ENCODE measurements at regions not wholly inside any gene's neighbourhood (a gene's known extent, or its start where the extent isn't known, plus 50 kb on each side); places are given as distances from the start of the nearest gene placed in this dataset.
A peak's percentile ranks its signal among the peaks of the same experiment; 100 is the strongest.

GRCh38 chr7:110170841-110171240 is 920.1 kb upstream of the LRRN3 start:
- TF ChIP-seq, protein P1, sequence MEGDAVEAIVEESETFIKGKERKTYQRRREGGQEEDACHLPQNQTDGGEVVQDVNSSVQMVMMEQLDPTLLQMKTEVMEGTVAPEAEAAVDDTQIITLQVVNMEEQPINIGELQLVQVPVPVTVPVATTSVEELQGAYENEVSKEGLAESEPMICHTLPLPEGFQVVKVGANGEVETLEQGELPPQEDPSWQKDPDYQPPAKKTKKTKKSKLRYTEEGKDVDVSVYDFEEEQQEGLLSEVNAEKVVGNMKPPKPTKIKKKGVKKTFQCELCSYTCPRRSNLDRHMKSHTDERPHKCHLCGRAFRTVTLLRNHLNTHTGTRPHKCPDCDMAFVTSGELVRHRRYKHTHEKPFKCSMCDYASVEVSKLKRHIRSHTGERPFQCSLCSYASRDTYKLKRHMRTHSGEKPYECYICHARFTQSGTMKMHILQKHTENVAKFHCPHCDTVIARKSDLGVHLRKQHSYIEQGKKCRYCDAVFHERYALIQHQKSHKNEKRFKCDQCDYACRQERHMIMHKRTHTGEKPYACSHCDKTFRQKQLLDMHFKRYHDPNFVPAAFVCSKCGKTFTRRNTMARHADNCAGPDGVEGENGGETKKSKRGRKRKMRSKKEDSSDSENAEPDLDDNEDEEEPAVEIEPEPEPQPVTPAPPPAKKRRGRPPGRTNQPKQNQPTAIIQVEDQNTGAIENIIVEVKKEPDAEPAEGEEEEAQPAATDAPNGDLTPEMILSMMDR (conservative IDR thresholded peaks at IDR 0.05; ENCODE audit: low read depth, low read length), result no peak
- DNase-seq (ENCODE audit: low read depth), result peak; percentile 12
- no peak overlapping the region for H3K4me3 ChIP-seq (ENCODE audit: low read depth, low read length)

DNA sequence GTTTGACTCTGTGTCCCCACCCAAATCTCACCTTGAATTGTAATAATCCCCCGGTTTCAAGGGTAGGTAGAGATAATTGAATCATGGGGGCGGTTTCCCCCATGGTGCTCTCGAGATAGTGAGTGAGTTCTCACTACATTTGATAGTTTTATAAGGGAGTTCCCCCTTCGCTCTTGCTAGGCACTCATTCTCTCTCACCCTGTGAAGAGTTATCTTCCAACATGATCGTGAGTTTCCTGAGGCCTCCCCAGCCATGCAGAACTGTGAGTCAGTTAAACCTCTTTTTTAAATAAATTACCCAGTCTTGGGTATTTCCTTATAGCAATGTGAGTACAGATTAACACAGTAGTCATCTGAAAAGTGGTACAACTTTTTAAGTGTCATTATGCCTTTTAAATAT is 913.5 kb upstream of the LRRN3 start:
- no peak overlapping the region for H3K4me3 ChIP-seq (ENCODE audit: low read depth, low read length)
- TF ChIP-seq, protein P1 (conservative IDR thresholded peaks at IDR 0.05; ENCODE audit: low read depth, low read length), result no peak
- DNase-seq (ENCODE audit: low read depth), result no peak

DNA sequence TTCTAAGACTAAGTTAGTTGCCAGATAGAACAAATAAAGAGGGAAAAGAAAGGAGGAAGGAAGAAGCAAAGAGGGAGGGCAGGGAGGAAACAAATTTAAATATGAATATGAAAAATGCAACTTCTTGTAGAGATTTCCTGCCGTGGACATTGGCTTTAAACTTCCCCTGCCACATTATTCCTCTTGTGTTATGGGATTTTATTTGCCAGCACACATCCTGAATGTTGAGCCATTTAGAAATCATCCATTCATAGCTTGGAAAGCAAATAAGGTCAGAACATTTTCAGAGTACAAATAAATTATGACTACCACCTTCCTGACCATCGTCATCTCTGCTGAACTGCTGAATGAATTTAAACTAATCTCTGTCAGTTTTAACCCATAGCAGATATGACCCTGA is 911.9 kb upstream of the LRRN3 start:
- DNase-seq (ENCODE audit: low read depth), result peak; percentile 1
- H3K4me3 ChIP-seq (ENCODE audit: low read depth, low read length), result no peak overlapping the region
- TF ChIP-seq, protein P1 (conservative IDR thresholded peaks at IDR 0.05; ENCODE audit: low read depth, low read length), result no peak

DNA sequence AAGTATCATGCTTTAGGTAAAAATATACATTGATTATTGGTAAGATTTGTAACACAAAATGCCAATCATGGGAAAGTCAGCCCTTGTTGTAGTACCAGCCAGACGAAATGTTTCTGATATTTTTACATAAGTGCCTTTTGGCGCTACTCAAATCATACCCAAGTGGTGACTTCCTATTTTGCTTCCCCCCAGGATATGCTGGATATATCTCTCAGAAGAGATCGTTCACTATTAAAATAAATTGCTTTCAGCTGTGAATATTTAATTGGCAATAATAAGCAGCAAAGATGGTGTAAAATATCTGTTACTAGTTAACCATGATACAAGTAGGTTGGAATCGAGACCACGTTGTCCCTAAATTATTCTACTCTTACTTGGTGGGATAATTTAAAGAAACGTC is 909.2 kb upstream of the LRRN3 start:
- DNase-seq (ENCODE audit: low read depth), result no peak
- no peak overlapping the region for H3K4me3 ChIP-seq (ENCODE audit: low read depth, low read length)
- TF ChIP-seq, protein P1 (conservative IDR thresholded peaks at IDR 0.05; ENCODE audit: low read depth, low read length), result no peak

DNA sequence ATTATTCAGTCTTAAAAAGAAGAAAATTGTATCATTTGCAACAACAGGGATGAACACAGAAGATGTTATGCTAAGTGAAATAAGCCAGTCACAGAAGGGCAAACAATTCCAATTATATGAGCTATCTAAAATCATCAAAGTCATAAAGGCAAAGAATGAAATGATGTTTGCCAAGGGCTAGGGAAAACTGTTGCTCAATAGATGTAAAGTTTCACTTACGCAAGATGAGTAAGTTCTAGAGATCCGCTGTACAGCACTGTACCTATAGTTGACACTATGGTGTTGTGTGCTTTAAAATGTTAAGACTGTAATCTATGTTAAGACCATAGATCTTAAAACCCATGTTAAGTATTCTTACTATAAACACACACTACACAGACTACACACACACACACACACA is 904.6 kb upstream of the LRRN3 start:
- TF ChIP-seq, protein P1 (conservative IDR thresholded peaks at IDR 0.05; ENCODE audit: low read depth, low read length), result no peak
- DNase-seq (ENCODE audit: low read depth), result peak; percentile 3

DNA sequence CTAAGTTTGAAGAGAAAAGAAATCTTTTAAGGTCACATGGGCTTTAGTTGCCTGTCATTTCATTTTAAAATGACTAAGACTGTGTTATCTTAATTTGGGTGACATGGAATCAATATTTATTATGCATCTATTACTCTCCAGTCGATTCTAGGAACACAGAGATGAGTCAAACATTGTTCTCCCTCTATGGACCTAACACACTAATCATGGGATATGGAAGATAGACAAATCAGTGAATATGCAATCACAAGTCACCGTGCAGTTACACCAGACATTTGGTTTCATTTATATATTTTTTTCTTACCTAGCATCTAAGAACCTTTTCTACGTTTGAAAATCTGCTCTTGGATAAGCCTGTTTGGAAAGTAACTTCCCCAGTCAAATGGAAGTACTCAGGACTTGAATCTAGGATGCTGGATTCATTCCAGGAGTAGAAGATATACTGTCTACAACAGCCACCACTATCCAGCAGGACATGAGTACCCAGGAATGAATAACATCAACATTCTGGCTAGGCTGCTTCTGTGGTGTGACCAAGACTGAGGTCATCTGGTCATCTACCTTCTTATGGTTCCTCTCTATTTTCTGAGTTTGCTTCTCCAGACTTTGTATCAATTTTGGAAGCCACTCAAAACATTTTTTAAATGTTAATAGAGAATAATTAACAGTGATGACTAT is 902.9 kb upstream of the LRRN3 start:
- TF ChIP-seq, protein P1 (conservative IDR thresholded peaks at IDR 0.05; ENCODE audit: low read depth, low read length), result no peak
- H3K4me3 ChIP-seq (ENCODE audit: low read depth, low read length), result no peak overlapping the region
- no peak for DNase-seq (ENCODE audit: low read depth)

More for the DNA sequence above, 904.6 kb upstream of the LRRN3 start:
- H3K4me3 ChIP-seq (ENCODE audit: low read depth, low read length), result no peak overlapping the region

DNA sequence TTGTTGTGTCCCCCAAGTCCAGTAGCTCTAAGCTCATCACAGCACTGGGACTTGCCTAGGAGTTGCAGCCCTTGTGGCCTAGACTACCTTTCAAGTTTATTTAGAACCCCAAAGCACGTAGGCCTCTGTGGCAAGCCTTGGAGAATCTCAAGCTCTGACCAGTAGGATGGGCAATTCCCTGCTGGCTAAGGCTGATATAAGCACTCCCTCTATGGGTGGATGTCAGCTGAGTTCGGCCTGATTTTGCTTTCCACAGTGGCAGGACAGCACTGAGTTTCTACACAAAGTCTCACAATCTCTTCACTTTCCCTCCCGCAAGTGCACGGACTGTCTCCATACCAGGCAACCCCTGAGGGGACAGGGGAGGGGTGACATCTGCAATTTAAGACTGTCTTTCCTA is 886.4 kb upstream of the LRRN3 start:
- TF ChIP-seq, protein P1 (conservative IDR thresholded peaks at IDR 0.05; ENCODE audit: low read depth, low read length), result peak; percentile 54
- peak; percentile 30 for DNase-seq (ENCODE audit: low read depth)
- H3K4me3 ChIP-seq (ENCODE audit: low read depth, low read length), result no peak overlapping the region
